ENCODE measurements at regions not wholly inside any gene's neighbourhood (a gene's known extent, or its start where the extent isn't known, plus 50 kb on each side); places are given as distances from the start of the nearest gene placed in this dataset.

DNA sequence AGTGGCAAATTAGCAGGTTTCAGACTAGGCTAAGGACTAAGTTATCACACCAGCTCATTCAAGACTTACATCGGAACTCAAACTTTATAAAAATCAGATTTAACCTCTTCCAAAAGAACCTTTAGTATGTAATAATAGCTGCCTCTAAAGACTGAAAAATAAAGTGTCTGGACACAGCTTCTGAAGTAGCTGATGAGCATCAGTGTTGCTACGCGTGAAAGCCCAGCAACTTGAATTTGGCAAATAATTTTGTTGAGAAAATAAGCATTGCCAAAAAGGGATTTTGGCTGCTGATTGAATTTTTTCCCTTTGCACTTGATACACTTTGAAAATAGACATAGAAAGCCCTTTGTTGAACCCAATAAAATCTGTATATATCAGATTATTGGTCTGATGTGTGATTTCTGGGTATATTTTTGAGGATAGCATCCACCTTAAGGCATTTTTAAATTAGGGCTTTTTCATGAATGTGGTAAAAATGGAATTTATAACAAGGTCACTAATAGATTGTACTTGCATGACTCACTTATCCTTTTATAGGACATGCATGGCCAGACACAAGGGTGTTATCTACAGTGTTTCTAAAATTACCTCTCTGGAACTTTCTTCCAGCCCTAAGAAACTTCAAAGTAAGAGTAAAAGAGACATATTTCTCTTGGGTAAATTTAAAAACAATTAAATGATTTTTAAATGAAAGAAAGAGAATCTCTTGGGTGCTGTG is 350.4 kb downstream of the TENT5A start:
- TF ChIP-seq, protein P1, sequence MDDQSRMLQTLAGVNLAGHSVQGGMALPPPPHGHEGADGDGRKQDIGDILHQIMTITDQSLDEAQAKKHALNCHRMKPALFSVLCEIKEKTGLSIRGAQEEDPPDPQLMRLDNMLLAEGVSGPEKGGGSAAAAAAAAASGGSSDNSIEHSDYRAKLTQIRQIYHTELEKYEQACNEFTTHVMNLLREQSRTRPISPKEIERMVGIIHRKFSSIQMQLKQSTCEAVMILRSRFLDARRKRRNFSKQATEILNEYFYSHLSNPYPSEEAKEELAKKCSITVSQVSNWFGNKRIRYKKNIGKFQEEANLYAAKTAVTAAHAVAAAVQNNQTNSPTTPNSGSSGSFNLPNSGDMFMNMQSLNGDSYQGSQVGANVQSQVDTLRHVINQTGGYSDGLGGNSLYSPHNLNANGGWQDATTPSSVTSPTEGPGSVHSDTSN (IDR thresholded peaks at IDR 0.05) = no peak
- TF ChIP-seq POLR2AphosphoS5 (IDR thresholded peaks at IDR 0.05; ENCODE audit: low read depth, low read length) = no peak
- TF ChIP-seq, protein P2, sequence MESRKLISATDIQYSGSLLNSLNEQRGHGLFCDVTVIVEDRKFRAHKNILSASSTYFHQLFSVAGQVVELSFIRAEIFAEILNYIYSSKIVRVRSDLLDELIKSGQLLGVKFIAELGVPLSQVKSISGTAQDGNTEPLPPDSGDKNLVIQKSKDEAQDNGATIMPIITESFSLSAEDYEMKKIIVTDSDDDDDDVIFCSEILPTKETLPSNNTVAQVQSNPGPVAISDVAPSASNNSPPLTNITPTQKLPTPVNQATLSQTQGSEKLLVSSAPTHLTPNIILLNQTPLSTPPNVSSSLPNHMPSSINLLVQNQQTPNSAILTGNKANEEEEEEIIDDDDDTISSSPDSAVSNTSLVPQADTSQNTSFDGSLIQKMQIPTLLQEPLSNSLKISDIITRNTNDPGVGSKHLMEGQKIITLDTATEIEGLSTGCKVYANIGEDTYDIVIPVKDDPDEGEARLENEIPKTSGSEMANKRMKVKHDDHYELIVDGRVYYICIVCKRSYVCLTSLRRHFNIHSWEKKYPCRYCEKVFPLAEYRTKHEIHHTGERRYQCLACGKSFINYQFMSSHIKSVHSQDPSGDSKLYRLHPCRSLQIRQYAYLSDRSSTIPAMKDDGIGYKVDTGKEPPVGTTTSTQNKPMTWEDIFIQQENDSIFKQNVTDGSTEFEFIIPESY (IDR thresholded peaks at IDR 0.05; ENCODE audit: borderline replicate concordance, low read depth) = no peak
- TF ChIP-seq, protein P3, sequence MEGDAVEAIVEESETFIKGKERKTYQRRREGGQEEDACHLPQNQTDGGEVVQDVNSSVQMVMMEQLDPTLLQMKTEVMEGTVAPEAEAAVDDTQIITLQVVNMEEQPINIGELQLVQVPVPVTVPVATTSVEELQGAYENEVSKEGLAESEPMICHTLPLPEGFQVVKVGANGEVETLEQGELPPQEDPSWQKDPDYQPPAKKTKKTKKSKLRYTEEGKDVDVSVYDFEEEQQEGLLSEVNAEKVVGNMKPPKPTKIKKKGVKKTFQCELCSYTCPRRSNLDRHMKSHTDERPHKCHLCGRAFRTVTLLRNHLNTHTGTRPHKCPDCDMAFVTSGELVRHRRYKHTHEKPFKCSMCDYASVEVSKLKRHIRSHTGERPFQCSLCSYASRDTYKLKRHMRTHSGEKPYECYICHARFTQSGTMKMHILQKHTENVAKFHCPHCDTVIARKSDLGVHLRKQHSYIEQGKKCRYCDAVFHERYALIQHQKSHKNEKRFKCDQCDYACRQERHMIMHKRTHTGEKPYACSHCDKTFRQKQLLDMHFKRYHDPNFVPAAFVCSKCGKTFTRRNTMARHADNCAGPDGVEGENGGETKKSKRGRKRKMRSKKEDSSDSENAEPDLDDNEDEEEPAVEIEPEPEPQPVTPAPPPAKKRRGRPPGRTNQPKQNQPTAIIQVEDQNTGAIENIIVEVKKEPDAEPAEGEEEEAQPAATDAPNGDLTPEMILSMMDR (IDR thresholded peaks at IDR 0.05) = no peak
- no peak for TF ChIP-seq EZH2phosphoT487 (IDR thresholded peaks at IDR 0.05; ENCODE audit: borderline replicate concordance, low read depth)
